GM18858 (cell line): ENCODE measurements at regions not wholly inside any gene's neighbourhood (a gene's known extent, or its start where the extent isn't known, plus 50 kb on each side); places are given as distances from the start of the nearest gene placed in this dataset.

Experiments used
- ATAC-seq: cut with Tn5 transposase; IDR thresholded peaks from one replicate; pipeline ENCODE4 v1.9.1; 2021; ENCODE audit not compliant: unreplicated experiment

GRCh38 chr18:4858379-4859127 is 338.5 kb downstream of the AKAIN1 start:
- ATAC-seq: no peak

GRCh38 chr18:4854671-4855070 is 342.4 kb downstream of the AKAIN1 start:
- ATAC-seq: no peak

- ATAC-seq: no peak
Observed at GRCh38 chr18:4851301-4851976, 345.6 kb downstream of the AKAIN1 start.

GRCh38 chr18:4847056-4847455 is 350.0 kb downstream of the AKAIN1 start:
- ATAC-seq: no peak

GRCh38 chr18:4844320-4844719 is 352.7 kb downstream of the AKAIN1 start:
- no peak for ATAC-seq

- no peak for ATAC-seq
Observed at GRCh38 chr18:4843771-4844170, 353.3 kb downstream of the AKAIN1 start.

- no peak for ATAC-seq
Observed at GRCh38 chr18:4842751-4843150, 354.3 kb downstream of the AKAIN1 start.

GRCh38 chr18:4842287-4842686 is 354.8 kb downstream of the AKAIN1 start:
- ATAC-seq: no peak

- ATAC-seq: no peak
Observed at GRCh38 chr18:4839639-4840038, 357.4 kb downstream of the AKAIN1 start.

- no peak for ATAC-seq
Observed at GRCh38 chr18:4836141-4836540, 360.9 kb downstream of the AKAIN1 start.

GRCh38 chr18:4831791-4832375 is 365.2 kb downstream of the AKAIN1 start:
- ATAC-seq: no peak

- ATAC-seq: no peak
Observed at GRCh38 chr18:4831127-4831526, 365.9 kb downstream of the AKAIN1 start.

- no peak for ATAC-seq
Observed at GRCh38 chr18:4823091-4823490, 368.0 kb upstream of the DLGAP1 start.

- no peak for ATAC-seq
Observed at GRCh38 chr18:4821801-4822200, 366.7 kb upstream of the DLGAP1 start.

GRCh38 chr18:4817665-4818064 is 362.6 kb upstream of the DLGAP1 start:
- ATAC-seq: no peak

- ATAC-seq: no peak
Observed at GRCh38 chr18:4813708-4814107, 358.6 kb upstream of the DLGAP1 start.

- ATAC-seq: no peak
Observed at GRCh38 chr18:4808891-4809290, 353.8 kb upstream of the DLGAP1 start.

- ATAC-seq: no peak
Observed at GRCh38 chr18:4807604-4808293, 352.6 kb upstream of the DLGAP1 start.

- no peak for ATAC-seq
Observed at GRCh38 chr18:4806331-4806730, 351.2 kb upstream of the DLGAP1 start.

- no peak for ATAC-seq
Observed at GRCh38 chr18:4802296-4802695, 347.2 kb upstream of the DLGAP1 start.

- ATAC-seq: no peak
Observed at GRCh38 chr18:4801151-4801550, 346.0 kb upstream of the DLGAP1 start.
